Esophagus (tissue), 2 donors: ENCODE measurements at regions not wholly inside any gene's neighbourhood (a gene's known extent, or its start where the extent isn't known, plus 50 kb on each side); places are given as distances from the start of the nearest gene placed in this dataset.

Source experiments
- H3K27ac ChIP-seq, 2 donors: one replicate each; pipeline ENCODE4 v1.5.1; 2013; ENCODE audit warnings: low read depth in 2 of 2, mild to moderate bottlenecking in 2 of 2, inconsistent platforms in 1 of 2, low read length in 1 of 2, moderate library complexity in 1 of 2
- H3K27me3 ChIP-seq, 2 donors: one replicate each; pipeline ENCODE4 v1.6.1; 2013; ENCODE audit warnings: low read length in 2 of 2, control low read depth in 1 of 2, mild to moderate bottlenecking in 1 of 2; ENCODE audit not compliant: insufficient read depth in 2 of 2, control insufficient read depth in 1 of 2
- H3K36me3 ChIP-seq, 2 donors: one replicate each; pipeline ENCODE4 v1.6.1; 2013; ENCODE audit warnings: low read length in 1 of 2; ENCODE audit not compliant: control insufficient read depth in 2 of 2, insufficient read depth in 2 of 2
- H3K4me1 ChIP-seq, 2 donors: one replicate each; pipeline ENCODE4 v1.6.1; 2013; ENCODE audit warnings: low read length in 1 of 2; ENCODE audit not compliant: control insufficient read depth in 2 of 2, insufficient read depth in 2 of 2
- H3K4me3 ChIP-seq, 2 donors: one replicate each; pipeline ENCODE4 v1.5.1; 2013; ENCODE audit warnings: low read length in 2 of 2, mild to moderate bottlenecking in 2 of 2, low read depth in 1 of 2, moderate library complexity in 1 of 2
- H3K9me3 ChIP-seq, 2 donors: one replicate each; pipeline ENCODE4 v1.6.1; 2013; ENCODE audit warnings: mild to moderate bottlenecking in 2 of 2, low read depth in 1 of 2, low read length in 1 of 2, moderate library complexity in 1 of 2; ENCODE audit not compliant: control insufficient read depth in 2 of 2, insufficient read depth in 1 of 2
- WGBS, 2 donors: extraction: QIAGEN DNeasy Blood & Tissue Kit; methylation state at CpG; one replicate each; pipeline ENCODE4 v1.1.7; 2013; 5-methylcytosine and 5-hydroxymethylcytosine counted together
- donor health status: healthy with polysubstance abuse.
- donor health status: Bipolar disorder and iron deficiency.

- Histone ChIP-seq H3K9me3 (no peaks in the 10 kb centered on the region), H3K36me3 (no peaks in the 10 kb centered on the region), H3K4me1 (peaks cover 0 to 2% of the 10 kb centered on the region in 2 donors), H3K27ac (no peak overlapping the region), H3K4me3 (no peak overlapping the region), H3K27me3 (no peaks in the 10 kb centered on the region)
- 32 to 34% methylated on average over 3 of the region's 3 CpGs for WGBS, 2 donors
Observed at GRCh38 chr3:132245552-132246142, 71.6 kb upstream of the ACP3 start.

- no peaks in the 10 kb centered on the region for H3K9me3 ChIP-seq
- no peaks in the 10 kb centered on the region for H3K27me3 ChIP-seq
- H3K4me3 ChIP-seq = no peak overlapping the region
- H3K27ac ChIP-seq = no peak overlapping the region
- no peaks in the 10 kb centered on the region for H3K36me3 ChIP-seq
- peaks cover 0 to 2% of the 10 kb centered on the region in 2 donors for H3K4me1 ChIP-seq
- WGBS, 2 donors = 73 to 74% methylated on average over 3 of the region's 3 CpGs
Observed at GRCh38 chr3:132246212-132246611, 71.0 kb upstream of the ACP3 start.

GRCh38 chr3:132247211-132247610, 70.0 kb upstream of the ACP3 start:
- WGBS, 2 donors = 42 to 43% methylated on average over 1 of the region's 1 CpG
- Histone ChIP-seq H3K4me1 (peaks cover 0 to 2% of the 10 kb centered on the region in 2 donors), H3K27me3 (no peaks in the 10 kb centered on the region), H3K36me3 (no peaks in the 10 kb centered on the region), H3K27ac (no peak overlapping the region), H3K9me3 (no peaks in the 10 kb centered on the region), H3K4me3 (no peak overlapping the region)

- Histone ChIP-seq H3K4me3 (no peak overlapping the region), H3K4me1 (peaks cover 0 to 2% of the 10 kb centered on the region in 2 donors), H3K27me3 (no peaks in the 10 kb centered on the region), H3K27ac (no peak overlapping the region), H3K36me3 (no peaks in the 10 kb centered on the region), H3K9me3 (no peaks in the 10 kb centered on the region)
- 55 to 81% methylated on average over 1 of the region's 1 CpG for WGBS, 2 donors
Observed at GRCh38 chr3:132248490-132248889, 68.7 kb upstream of the ACP3 start.

GRCh38 chr3:132253262-132253878, 63.8 kb upstream of the ACP3 start:
- no peaks in the 10 kb centered on the region for H3K27me3 ChIP-seq
- H3K9me3 ChIP-seq = no peaks in the 10 kb centered on the region
- H3K4me1 ChIP-seq = peaks cover 0 to 5% of the 10 kb centered on the region in 2 donors
- no peak overlapping the region for H3K4me3 ChIP-seq
- no peak overlapping the region for H3K27ac ChIP-seq
- 9% methylated on average over 4 of the region's 4 CpGs for WGBS, 2 donors
- H3K36me3 ChIP-seq = no peaks in the 10 kb centered on the region

- H3K4me3 ChIP-seq = no peak overlapping the region
- peaks cover 0 to 5% of the 10 kb centered on the region in 2 donors for H3K4me1 ChIP-seq
- WGBS, 2 donors = 76 to 90% methylated on average over 4 of the region's 4 CpGs
- no peak overlapping the region for H3K27ac ChIP-seq
- no peaks in the 10 kb centered on the region for H3K9me3 ChIP-seq
- H3K36me3 ChIP-seq = no peaks in the 10 kb centered on the region
- H3K27me3 ChIP-seq = no peaks in the 10 kb centered on the region
Observed at GRCh38 chr3:132254076-132254755, 63.0 kb upstream of the ACP3 start.

GRCh38 chr3:132255041-132255745, 62.0 kb upstream of the ACP3 start:
- Histone ChIP-seq H3K27me3 (no peaks in the 10 kb centered on the region), H3K36me3 (no peaks in the 10 kb centered on the region), H3K27ac (no peak overlapping the region), H3K9me3 (no peaks in the 10 kb centered on the region), H3K4me3 (no peak overlapping the region), H3K4me1 (peaks cover 0 to 5% of the 10 kb centered on the region in 2 donors)
- 38 to 49% methylated on average over 5 of the region's 5 CpGs for WGBS, 2 donors

- Histone ChIP-seq H3K27me3 (no peaks in the 10 kb centered on the region), H3K36me3 (no peaks in the 10 kb centered on the region), H3K9me3 (no peaks in the 10 kb centered on the region), H3K27ac (no peak overlapping the region), H3K4me3 (no peak overlapping the region), H3K4me1 (peaks cover 0 to 5% of the 10 kb centered on the region in 2 donors)
Observed at GRCh38 chr3:132256989-132257388, 60.2 kb upstream of the ACP3 start.

- peak overlapping the region in 1 of 2 donors; percentile 42 for H3K4me3 ChIP-seq
- 80 to 83% methylated on average over 3 of the region's 3 CpGs for whole genome bisulfite sequencing, 2 donors
Observed at GRCh38 chr3:132261506-132261905, 55.7 kb upstream of the ACP3 start.

More at GRCh38 chr3:132261506-132261905, 55.7 kb upstream of the ACP3 start:
- H3K36me3 ChIP-seq = no peaks in the 10 kb centered on the region
- H3K9me3 ChIP-seq = no peaks in the 10 kb centered on the region
- H3K4me1 ChIP-seq = peaks cover 0 to 10% of the 10 kb centered on the region in 2 donors
- no peaks in the 10 kb centered on the region for H3K27me3 ChIP-seq
- peak overlapping the region; percentile 82 to 90 for H3K27ac ChIP-seq
